GM18508 (cell line): ENCODE measurements at regions not wholly inside any gene's neighbourhood (a gene's known extent, or its start where the extent isn't known, plus 50 kb on each side); places are given as distances from the start of the nearest gene placed in this dataset.

Experiments
- ATAC-seq: cut with Tn5 transposase; IDR thresholded peaks from one replicate; pipeline ENCODE4 v1.9.1; 2021; ENCODE audit warnings: moderate number of reproducible peaks; ENCODE audit not compliant: insufficient read depth, unreplicated experiment

DNA sequence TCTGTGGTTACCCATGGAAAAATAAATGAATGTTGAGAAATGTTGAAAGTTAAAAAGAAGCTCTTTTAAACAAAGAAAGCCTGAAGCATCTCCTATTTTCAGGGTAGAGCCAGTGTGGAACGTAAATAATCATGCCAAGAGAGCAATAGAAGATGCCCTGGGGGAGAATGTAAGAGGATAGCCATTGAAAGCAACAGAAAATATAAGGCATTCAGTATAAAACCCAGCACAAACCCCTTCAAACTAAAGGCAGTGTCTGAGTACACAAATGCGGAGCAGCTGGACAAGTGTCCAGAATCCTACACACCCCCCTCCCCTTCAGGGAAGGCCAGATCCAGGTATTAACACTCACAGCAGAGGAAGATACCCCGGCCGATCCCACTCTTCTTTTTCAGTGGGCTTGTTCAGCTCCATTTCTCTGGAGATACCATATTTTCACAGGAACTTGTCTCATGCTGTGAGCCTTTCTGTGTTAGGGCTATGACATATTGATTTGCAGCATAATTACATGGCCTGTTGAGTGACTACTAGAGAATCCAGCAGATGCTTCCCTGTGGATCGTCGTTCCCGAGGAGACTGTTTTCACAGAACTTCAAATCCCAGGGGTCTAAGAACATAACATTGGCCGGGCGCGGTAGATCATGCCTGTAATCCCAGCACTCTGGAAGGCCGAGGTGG, 101.2 kb downstream of the PLK2 start:
- no peak for ATAC-seq

DNA sequence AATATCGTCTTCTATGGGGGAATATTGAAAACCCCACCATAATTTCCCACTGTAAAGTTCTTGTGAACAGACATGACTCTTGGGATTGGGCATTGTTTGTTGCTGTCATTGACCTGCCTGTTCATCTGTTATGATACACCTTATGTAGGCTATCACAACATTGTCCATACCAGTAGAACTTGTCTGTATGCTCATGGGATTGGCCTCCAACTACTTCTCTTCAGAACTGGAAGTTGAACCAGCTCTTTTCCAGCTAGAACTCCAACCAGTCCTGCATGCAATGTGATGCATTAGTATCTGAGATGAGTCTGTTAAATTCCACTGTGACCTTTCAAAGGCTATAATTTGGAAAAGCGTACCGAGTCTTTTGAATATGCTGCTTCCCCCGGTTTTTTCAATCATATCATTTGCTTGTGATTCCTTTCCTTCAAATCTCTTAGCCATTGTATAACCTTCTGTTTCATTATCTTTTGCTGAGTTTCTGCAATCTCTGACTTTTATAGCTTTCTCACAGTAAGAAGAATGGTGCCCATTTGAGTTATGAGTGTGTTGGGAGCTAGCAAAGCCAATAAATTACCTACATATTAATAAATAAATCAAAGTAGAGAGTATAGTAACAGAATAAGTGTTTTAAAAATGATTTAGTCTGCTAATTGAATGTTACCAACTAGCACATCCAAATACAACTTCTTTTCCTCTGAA, 101.9 kb downstream of the PLK2 start:
- ATAC-seq, result no peak

DNA sequence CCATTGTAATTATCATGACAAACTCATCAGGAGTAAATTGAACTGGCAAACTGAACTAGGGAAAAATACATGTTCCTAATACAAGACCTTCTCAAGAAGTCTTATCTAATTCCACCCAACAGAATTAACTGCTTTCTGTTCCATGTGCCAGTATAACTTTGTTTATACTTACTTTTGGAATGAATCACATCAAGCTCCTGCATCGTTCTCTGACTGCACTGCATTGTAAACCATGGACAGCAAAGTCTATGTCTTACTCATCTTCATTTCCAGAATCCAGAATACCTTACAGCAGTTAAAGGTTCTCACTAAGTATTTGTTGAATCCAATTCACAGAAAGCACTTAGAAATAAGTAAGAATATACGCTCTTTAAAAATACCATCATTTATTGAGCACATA, 102.8 kb downstream of the PLK2 start:
- no peak for ATAC-seq

DNA sequence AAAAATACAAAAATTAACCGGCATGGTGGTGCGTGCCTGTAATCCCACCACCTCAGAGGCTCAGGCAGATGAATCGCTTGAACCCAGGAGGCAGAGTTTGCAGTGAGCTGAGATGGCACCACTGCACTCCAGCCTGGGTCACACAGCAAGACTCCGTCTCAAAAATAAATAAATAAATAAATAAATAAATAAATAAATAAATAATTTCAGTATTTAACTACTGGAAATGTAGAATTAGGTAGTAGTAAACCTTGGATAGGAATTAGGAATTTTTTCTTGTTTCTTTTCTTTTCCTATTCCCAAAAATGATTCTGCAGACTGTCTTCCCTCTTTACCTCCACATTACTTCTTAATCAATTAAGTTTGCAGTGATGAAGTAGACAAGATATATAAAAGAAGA, 103.2 kb downstream of the PLK2 start:
- ATAC-seq, result no peak

DNA sequence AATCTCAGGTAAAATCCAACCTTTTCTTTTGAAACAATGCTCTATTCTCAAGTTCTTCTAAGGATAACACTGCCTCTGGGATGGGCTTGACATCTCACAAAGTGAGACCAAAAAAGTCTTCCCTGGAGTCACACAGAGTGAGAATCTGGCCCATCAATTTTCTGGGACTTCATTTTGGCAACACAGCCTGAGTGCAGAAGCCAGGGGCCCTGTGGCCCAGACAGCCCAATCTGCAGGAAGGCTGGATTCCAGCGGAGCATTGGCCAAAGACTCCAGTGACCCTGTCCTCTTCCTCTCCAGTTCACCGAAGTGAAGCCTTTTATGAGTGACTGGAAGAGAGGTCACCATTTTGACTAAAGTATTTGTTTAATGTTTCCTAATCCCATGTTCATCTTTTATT, 105.1 kb downstream of the PLK2 start:
- ATAC-seq, result no peak

DNA sequence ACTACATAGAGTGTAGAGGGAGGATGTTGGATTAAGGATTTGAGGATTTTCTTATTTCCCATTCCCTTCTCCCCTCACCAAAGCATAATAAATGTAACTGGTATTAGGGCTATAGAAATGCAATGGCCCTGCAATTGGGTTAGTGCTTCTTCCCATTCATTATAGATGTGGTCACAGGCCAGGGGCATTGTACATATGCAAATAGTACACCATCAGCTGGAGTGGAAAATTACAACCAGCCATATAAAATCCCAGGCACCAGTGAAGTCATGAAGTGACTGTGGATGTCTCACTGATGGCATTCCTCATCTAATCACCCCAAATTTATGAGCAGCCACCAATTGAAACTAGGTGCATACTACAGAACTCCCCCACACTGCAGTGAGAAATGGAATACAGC, 105.9 kb downstream of the PLK2 start:
- no peak for ATAC-seq

DNA sequence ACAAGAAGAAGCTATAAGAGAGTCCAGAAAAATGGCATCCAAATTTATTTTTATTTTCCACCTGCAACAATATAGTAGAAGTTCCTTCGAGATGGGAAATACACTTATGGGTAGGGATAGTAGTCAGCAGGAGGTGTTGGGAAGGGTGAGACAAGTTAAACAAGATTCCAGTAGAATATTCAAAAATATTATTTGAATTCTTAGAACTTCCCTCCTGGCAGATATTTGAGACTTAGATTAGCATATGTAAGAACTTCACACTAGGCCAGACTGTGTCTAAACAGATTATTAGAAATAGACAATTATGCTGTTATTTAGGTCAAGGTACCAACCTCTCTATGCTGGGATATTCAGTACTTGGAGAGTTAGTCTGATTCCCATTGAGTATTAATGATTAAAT, 108.7 kb downstream of the PLK2 start:
- no peak for ATAC-seq

DNA sequence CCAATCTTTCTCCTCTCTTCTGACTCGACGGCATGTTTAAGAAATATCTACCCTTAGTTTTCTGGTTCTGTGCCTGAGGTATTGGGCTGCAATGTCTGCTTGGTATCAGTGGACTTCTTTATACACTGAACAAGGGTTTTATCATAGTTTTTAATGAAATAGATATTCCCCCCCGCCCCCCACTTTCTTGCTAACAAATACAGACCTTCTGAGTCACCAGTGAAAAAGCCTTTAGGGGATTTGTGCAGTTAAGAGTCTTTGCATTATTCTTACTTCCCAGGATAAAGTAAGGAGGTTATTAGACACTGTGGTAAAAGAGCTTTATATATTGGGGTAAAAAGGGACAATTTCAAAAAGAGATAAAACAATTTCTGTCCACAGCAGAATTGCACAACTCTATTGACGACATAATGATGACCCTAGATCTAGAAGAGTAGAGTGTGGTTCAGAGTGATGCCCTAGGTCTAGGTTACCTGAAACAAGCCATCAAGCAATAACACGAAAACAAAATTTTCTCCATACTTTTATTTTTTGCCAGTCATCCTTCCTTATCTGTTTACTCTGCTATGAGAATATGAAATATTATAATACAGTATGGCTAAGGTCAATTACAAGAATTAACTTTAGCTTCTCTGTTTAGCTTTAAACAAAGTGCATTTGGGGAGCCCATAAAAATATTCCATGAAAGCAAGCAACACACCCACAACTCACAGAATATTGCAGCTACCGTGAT, 110.7 kb downstream of the PLK2 start:
- no peak for ATAC-seq

DNA sequence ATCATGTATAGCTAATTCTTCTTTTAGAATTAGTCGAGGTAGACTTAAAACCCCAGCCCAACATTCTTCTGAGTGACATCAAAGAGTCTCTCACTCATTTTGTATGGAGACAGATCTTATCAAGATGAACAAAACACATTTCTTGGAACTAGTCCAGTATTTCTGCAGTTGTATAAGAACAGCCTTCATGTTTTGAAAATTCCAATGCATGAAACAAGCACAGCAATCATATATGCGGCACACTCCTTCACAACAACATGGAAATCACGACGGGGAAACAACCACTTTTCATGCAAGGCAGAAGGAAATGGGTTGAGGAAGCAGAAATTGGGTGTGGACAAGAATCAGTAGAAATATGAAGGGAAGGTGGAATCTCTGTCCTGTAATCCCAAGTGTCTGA, 113.8 kb downstream of the PLK2 start:
- no peak for ATAC-seq

DNA sequence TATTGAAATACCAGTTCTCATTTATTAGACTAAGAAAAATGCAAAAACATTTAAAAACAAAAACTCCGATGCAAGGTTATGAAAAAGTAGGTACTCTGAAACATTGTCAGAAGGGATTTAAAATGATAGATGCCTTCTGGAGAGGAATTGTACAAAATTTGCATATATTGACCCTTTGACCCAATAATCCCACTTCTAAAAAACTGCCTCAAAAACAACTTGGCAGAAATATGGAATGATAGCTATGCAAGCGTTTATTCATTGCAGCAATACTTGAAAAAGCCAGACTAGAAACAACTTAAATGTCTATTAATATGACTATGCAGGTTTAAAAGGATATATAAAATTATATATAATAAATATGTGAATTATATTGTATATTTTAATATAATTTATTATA, 118.4 kb downstream of the PLK2 start:
- no peak for ATAC-seq

DNA sequence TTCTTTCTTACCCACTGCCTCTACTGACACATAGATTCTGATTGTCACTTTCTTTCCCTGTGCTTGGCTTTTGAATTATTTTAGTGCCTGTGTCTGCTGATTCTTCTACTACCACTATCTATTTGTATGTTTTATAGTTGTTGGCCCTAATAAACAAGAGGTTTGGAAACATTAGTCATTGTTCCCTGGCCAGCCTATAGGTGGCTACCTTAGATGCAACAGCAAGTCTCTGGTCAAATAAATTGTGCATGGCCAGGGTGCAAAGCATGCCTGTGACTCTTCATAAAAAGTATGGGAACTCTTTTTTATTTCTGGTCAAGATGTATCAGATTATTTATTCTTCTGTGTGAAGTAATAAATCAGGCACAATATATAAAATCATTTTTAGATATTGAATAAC, 124.4 kb downstream of the PLK2 start:
- no peak for ATAC-seq

DNA sequence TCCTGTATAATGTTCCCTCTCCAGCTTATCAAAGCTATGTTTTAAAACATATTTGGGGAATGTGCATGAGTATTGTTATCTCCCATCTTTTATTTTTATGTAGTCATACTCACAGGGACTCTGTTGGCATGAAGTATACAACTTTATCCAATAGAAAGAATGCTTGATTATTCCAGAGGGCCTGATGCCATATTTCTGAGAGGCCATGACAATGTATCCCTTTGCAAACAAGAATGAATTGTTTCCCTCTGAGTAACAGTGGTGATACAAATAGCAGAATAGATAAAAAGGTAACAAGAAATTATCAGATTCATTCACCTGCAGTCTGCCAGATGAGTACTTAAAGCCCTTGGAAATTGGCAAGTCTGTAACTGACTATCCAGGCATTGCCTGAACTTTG, 125.9 kb downstream of the PLK2 start:
- no peak for ATAC-seq

DNA sequence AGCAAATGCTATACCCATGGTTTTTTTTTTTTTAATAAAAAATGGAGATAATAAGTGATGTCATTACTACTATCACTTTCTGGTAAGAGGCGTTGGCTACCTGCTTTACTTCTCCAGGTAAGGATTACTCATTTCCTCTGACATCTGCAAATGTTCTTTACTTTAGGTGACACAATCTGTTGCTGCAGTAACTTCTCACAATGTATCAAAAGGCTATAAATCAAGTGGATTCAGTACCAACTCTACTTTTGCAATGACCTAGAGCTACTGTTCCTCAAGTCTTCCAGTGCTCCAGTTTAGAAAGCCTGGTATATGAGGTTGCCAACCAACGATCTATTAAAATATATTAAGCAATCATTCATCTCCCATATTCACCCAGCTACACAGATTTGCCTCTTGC, 129.1 kb downstream of the PLK2 start:
- no peak for ATAC-seq

DNA sequence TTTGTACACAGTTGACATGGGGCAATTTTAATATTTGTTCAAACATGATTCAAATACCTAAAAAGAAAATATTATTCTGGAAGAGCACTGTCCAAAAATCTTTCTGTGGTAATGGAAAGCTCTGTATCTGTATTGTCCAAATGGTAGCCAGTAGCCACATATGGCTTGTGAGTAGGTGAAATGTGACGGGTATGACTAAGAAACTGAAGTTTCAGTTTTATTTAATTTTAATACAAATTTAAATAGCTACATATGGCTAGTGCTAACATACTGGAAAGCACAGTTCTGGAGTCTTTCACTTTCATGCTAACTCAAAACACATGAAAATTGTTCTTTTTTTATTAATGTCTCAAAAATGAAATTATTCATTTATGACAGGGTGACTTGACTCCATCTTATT, 132.6 kb downstream of the PLK2 start:
- no peak for ATAC-seq

DNA sequence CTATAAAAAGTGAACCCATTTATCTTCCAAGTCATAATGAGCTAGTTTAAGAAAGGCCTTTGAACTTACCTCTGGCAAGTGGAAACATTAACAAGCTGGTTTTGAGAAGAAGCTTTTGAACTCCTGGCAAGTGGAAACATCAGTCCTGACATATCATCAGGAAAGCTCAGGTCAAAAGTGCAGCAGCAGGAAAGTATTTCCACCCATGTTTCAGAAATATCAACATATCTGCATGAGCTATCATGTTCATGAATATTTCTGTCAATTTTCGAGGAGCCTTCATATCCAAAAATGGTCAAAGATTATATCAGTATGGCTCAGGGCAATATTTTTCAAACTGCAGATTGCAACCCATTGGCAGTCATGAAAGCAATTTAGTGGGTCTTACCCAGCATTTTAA, 133.9 kb downstream of the PLK2 start:
- no peak for ATAC-seq

DNA sequence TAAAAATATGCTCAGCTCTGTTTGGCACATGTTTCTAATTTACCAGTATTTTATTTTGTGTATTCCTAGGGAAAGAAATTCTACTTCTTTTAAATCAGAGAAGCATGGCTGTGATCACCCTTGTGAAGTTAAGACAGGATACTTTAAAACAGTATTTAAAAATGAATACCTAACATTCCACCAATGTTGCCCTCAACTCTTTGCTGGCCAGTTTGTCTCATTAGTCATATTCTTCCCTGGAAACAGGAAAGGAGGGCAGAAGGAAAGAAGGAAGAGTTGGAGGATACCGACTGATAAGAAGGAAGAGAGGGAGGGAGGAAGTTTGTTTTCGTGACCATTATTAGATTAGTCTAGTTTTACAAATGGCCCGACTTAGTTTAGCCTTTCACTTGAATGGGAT, 137.4 kb downstream of the PLK2 start:
- no peak for ATAC-seq

DNA sequence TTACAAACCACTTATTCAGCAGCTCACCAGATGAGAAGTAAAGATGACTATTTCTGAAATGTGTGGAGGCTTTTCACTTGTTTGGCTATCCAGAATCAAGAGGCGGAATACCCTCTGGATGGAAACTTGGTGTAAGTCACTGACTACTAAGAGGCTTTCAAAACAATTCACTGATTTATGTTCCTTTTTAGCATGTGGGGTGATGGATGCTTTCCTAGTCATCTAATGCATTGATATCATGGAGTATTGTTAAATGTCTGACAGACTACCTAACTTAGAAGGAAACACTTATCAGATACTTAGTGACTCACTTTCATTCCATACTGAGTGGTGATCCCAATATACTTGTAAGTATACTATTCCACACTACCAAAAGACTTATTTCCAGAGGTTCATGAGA, 141.4 kb downstream of the PLK2 start:
- ATAC-seq, result no peak

DNA sequence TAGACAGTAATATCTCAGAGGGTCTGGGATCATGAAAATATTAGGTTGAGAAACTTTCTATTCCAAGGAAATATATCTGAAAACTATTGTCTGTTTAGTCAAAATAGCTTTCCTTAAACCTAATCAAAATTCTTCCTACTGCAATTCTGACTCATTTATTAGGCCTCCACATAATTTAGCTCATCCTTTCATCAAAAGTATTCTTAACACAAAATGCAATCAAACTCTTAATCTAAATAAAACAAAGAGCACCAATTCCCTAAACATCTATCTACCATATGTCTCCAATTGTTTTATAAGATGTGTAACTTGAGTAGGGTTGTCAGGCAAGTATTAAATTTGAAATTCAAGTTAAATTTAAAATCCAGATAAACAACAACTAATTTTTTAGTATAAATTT, 142.1 kb downstream of the PLK2 start:
- ATAC-seq, result no peak

DNA sequence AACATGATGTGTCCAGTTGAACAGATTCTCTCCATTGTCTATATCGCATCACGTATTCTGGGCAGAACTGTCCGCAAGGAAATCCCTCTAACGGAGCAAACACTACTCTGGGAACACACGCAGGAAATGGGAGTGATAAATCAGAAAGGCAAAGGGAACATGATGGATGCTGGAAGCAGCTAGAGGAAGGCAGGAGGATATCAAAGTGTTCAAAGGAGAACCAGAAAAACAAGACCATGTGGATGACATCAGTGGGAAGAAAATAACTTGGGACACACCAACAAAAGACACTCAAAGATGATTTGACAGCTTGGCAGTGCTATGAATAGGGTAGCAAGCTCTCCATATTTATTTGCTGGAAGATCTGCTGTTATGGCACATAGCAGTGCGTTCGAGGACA, 142.9 kb downstream of the PLK2 start:
- no peak for ATAC-seq

DNA sequence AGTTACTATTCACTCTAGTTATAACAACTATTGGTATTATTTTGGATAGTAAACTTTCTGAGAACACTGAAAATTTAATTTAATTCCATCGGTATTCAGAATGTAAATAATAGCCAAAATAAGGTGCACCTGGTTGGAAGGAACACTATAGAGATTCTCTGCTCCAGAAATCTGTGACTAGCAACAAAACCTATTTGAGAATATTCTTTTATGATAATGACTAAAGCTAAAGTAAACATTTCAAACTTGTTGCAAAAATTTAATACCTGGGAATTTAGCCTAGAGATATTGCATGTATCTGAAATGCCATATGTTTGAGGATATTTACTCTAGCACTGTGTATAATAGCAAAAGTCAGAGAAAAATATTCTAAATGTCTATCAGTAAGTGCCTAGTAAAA, 144.1 kb downstream of the PLK2 start:
- no peak for ATAC-seq

DNA sequence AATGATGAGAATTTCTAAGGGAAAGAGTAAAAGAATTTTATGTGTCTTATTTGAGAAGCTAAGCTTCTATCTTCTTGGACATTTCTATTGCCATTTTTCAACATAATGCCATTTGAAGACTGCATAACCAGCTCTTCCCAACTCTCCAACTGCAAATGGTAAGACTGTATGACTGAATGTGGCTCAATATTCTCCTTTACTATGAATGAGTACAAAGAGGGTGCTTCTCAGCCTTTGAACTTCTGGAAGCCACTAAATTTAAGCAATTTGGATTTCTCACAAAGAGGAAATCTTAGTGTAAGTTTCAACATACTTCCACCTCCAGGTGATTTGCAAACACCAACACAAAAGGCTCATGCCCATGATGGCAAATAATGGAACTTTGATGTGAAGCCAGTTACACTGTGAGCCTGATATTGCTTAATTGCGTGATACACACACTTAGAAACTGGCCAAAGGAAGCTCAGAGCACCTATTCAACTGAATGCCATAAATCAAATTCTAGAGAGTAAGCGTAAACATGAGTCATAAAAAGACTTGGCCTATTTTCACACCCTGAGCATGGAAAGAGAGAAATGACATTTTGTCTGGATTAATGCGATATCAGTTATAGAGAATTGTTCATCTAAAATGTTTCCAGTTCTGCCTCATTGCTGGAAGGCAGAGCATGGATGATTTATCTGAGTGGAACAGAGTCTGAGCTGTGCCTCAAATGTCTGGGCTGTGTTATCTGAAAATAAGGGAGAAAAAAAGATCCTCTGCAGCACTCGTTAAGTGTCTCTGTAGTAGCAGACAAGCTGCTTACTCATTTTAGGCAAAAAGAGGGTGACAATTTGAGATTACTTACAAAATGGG, 145.3 kb downstream of the PLK2 start:
- no peak for ATAC-seq
